SK-N-SH (cell line): ENCODE measurements at regions not wholly inside any gene's neighbourhood (a gene's known extent, or its start where the extent isn't known, plus 50 kb on each side); places are given as distances from the start of the nearest gene placed in this dataset.

Source experiments
- CTCF ChIA-PET: fragments of 300-600, 350-600 bp; formaldehyde crosslinking; extraction: SDS; loops from one replicate; lab custom pipeline; 2021; lab: Yijun Ruan, JAX
- POLR2A ChIA-PET: fragments of 350-600 bp; sonication (Branson Sonifier 250); formaldehyde crosslinking; extraction: SDS; loops from one replicate; lab custom pipeline; 2020; ENCODE audit warnings: antibody characterized with exemption, inconsistent platforms; lab: Yijun Ruan, JAX
- DNase-seq: peaks from one replicate; pipeline ENCODE4 v3.0.0; 2012
- H2AFZ ChIP-seq: fragments of 200-600 bp; sonication (generic); 2 replicates; pipeline ENCODE4 v1.8.1; 2016; ENCODE audit warnings: antibody characterized with exemption, mild to moderate bottlenecking, low read depth
- H3F3A ChIP-seq: fragments of 200-600 bp; sonication (generic); replicated peaks from 2 replicates; pipeline ENCODE3; 2016; ENCODE audit warnings: antibody characterized with exemption, mild to moderate bottlenecking; ENCODE audit not compliant: insufficient read depth
- H3K27ac ChIP-seq, 2 experiments: fragments of 200-500 bp in 1 of 2; fragments of 200-600 bp in 1 of 2; sonication (Bioruptor generic) in 1 of 2; sonication (generic), shearing (Covaris generic) in 1 of 2; 2 replicates each; pipeline versions ENCODE4 v1.5.1 to v1.6.1; 2014 to 2016; ENCODE audit warnings: low read depth in 2 of 2, inconsistent platforms in 1 of 2, low read length in 1 of 2, mild to moderate bottlenecking in 1 of 2, mixed read lengths in 1 of 2
- H3K27me3 ChIP-seq: fragments of 200-600 bp; sonication (generic), shearing (Covaris generic); 2 replicates; pipeline ENCODE4 v1.6.1; 2016; ENCODE audit warnings: mixed run types; ENCODE audit not compliant: insufficient read depth
- H3K36me3 ChIP-seq, 2 experiments: fragments of 200-500 bp in 1 of 2; fragments of 200-600 bp in 1 of 2; sonication (Bioruptor generic) in 1 of 2; sonication (generic) in 1 of 2; replicated peaks in 1 of 2; 2 replicates each; pipeline versions ENCODE3 to v1.5.1; 2014 to 2016; ENCODE audit warnings: low read length in 1 of 2, mild to moderate bottlenecking in 1 of 2; ENCODE audit not compliant: insufficient read depth in 2 of 2, control insufficient read depth in 1 of 2
- H3K4me1 ChIP-seq, 2 experiments: fragments of 200-500 bp in 1 of 2; fragments of 200-600 bp in 1 of 2; sonication (Bioruptor generic) in 1 of 2; sonication (generic), shearing (Covaris generic) in 1 of 2; 2 replicates each; pipeline versions ENCODE4 v1.5.1 to v1.6.1; 2014 to 2016; ENCODE audit warnings: low read depth in 1 of 2, low read length in 1 of 2, mixed run types in 1 of 2; ENCODE audit not compliant: insufficient read depth in 2 of 2, control insufficient read depth in 1 of 2
- H3K4me2 ChIP-seq: fragments of 200-600 bp; sonication (generic), shearing (Covaris generic); 2 replicates; pipeline ENCODE4 v1.6.1; 2017; ENCODE audit warnings: mixed run types
- H3K4me3 ChIP-seq, 2 experiments: fragments of 200-500 bp in 1 of 2; fragments of 200-600 bp in 1 of 2; sonication (Bioruptor generic) in 1 of 2; sonication (generic), shearing (Covaris generic) in 1 of 2; 2 replicates each; pipeline versions ENCODE4 v1.5.1 to v1.8.1; 2014 to 2016; ENCODE audit warnings: low read depth in 2 of 2, inconsistent platforms in 1 of 2, low read length in 1 of 2, mild to moderate bottlenecking in 1 of 2, mixed read lengths in 1 of 2, moderate library complexity in 1 of 2
- H3K79me2 ChIP-seq: fragments of 200-600 bp; sonication (generic); 2 replicates; pipeline ENCODE4 v1.8.1; 2017; ENCODE audit warnings: mild to moderate bottlenecking; ENCODE audit not compliant: insufficient read depth
- H3K9ac ChIP-seq: fragments of 200-600 bp; sonication (generic); 2 replicates; pipeline ENCODE4 v1.6.1; 2017; ENCODE audit warnings: mixed run types
- H3K9me2 ChIP-seq: fragments of 200-600 bp; sonication (generic); 2 replicates; pipeline ENCODE4 v1.6.1; 2017; ENCODE audit warnings: mixed run types
- H3K9me3 ChIP-seq: fragments of 200-600 bp; sonication (generic); 2 replicates; pipeline ENCODE4 v1.6.1; 2017; ENCODE audit warnings: mixed run types, mild to moderate bottlenecking, moderate library complexity
- H4K20me1 ChIP-seq: fragments of 200-600 bp; sonication (generic); 2 replicates; pipeline ENCODE4 v1.6.1; 2017; ENCODE audit warnings: mild to moderate bottlenecking, mixed run types; ENCODE audit not compliant: insufficient read depth
- ELF1 ChIP-seq: IDR thresholded peaks from 2 replicates; pipeline ENCODE4 v1.4.0; 2012
- FOSL2 ChIP-seq: IDR thresholded peaks from 2 replicates; pipeline ENCODE4 v1.4.0; 2012; ENCODE audit warnings: low read depth, mild to moderate bottlenecking, moderate library complexity, borderline replicate concordance
- GABPA ChIP-seq: IDR thresholded peaks from 2 replicates; pipeline ENCODE4 v1.4.0; 2012; ENCODE audit warnings: low read depth, mild to moderate bottlenecking
- JUND ChIP-seq: IDR thresholded peaks from 2 replicates; pipeline ENCODE4 v1.4.0; 2012
- MXI1 ChIP-seq: IDR thresholded peaks from 2 replicates; pipeline ENCODE4 v1.6.1; 2012; ENCODE audit warnings: mild to moderate bottlenecking, low read depth, low read length, improper control_type of control experiment
- NFIC ChIP-seq: IDR thresholded peaks from 2 replicates; pipeline ENCODE4 v1.4.0; 2012; ENCODE audit warnings: borderline replicate concordance
- RCOR1 ChIP-seq: fragments of 150-350 bp; IDR thresholded peaks from 2 replicates; pipeline ENCODE4 v1.6.1; 2017; ENCODE audit warnings: antibody characterized with exemption, low read length
- RXRA ChIP-seq: IDR thresholded peaks from 2 replicates; pipeline ENCODE4 v1.4.0; 2012; ENCODE audit warnings: low read depth, mild to moderate bottlenecking, borderline replicate concordance
- TAF1 ChIP-seq: IDR thresholded peaks from 2 replicates; pipeline ENCODE4 v1.6.1; 2012; ENCODE audit warnings: low read depth, mild to moderate bottlenecking, low read length, moderate library complexity, borderline replicate concordance
- TCF12 ChIP-seq: IDR thresholded peaks from 2 replicates; pipeline ENCODE4 v1.4.0; 2012
- TEAD4 ChIP-seq: IDR thresholded peaks from 2 replicates; pipeline ENCODE4 v1.4.0; 2012; ENCODE audit warnings: mild to moderate bottlenecking, borderline replicate concordance; ENCODE audit not compliant: insufficient read depth
- WGBS: methylation state at CpG from one replicate; pipeline ENCODE4 v1.1.6; 2017; ENCODE audit warnings: low lambda C conversion rate; 5-methylcytosine and 5-hydroxymethylcytosine counted together
- TF ChIP-seq, protein P1 (sequence below): IDR thresholded peaks from 2 replicates; pipeline ENCODE4; 2012
- TF ChIP-seq, protein P2 (sequence below): IDR thresholded peaks from 2 replicates; pipeline ENCODE4 v1.4.0; 2012; ENCODE audit warnings: low read depth, borderline replicate concordance

DNA sequence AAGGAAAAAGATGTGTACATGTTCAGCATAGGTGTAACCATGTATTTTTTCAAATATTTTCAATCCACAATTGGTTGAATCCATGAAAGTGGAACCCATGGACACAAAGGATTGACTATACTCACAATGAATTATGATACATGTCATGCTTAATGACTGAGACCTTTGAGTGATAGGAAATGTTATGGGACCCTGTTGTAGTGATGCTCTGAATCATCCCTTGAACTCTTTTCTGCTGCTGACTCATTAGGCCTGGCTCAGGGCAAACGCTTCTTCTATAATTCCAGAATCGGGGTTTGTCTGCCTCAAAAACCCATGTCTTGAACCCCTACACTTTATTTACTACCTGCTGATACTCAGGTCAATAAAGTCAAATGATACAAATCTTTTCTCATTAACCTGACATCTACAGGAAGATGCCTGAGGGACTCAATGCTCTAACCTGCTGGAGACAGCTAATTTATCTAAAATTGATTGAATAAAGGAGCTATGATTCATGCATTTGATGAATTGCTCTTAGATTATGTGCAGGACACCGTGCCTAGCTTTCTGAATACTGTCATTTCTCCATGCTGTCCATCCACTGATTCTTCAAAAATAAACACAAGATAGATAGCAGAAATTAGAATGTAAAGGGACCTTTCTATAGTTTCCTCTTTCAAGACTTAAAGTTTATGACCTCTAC, 260.1 kb downstream of the PRELID2 start:
- H2AFZ ChIP-seq: no peak overlapping the region
- ChIA-PET CTCF (no interaction called here), POLR2A (no interaction called here)
- no peak overlapping the region for H3K9ac ChIP-seq
- no peaks in the 10 kb centered on the region for H3K79me2 ChIP-seq
- H3K9me2 ChIP-seq: no peaks in the 10 kb centered on the region
- peaks cover 7% of the 10 kb centered on the region for H3F3A ChIP-seq
- H3K4me2 ChIP-seq: no peak overlapping the region
- H3K4me3 ChIP-seq: no peak overlapping the region
- 22% methylated on average over 3 of the region's 3 CpGs for WGBS
- H3K4me1 ChIP-seq: no peaks in the 10 kb centered on the region
- H4K20me1 ChIP-seq: no peaks in the 10 kb centered on the region
- H3K36me3 ChIP-seq: no peaks in the 10 kb centered on the region
- DNase-seq: no peak
- TF ChIP-seq ELF1 (no peak), TEAD4 (no peak), FOSL2 (peak; percentile 58), JUND (peak; percentile 38), RXRA (0 out of 2 replicates have a peak, but pooled peaks have one; percentile 18)
- TF ChIP-seq, protein P1, sequence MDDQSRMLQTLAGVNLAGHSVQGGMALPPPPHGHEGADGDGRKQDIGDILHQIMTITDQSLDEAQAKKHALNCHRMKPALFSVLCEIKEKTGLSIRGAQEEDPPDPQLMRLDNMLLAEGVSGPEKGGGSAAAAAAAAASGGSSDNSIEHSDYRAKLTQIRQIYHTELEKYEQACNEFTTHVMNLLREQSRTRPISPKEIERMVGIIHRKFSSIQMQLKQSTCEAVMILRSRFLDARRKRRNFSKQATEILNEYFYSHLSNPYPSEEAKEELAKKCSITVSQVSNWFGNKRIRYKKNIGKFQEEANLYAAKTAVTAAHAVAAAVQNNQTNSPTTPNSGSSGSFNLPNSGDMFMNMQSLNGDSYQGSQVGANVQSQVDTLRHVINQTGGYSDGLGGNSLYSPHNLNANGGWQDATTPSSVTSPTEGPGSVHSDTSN: peak; percentile 85
- no peaks in the 10 kb centered on the region for H3K27me3 ChIP-seq
- no peaks in the 10 kb centered on the region for H3K9me3 ChIP-seq
- H3K27ac ChIP-seq: no peak overlapping the region

DNA sequence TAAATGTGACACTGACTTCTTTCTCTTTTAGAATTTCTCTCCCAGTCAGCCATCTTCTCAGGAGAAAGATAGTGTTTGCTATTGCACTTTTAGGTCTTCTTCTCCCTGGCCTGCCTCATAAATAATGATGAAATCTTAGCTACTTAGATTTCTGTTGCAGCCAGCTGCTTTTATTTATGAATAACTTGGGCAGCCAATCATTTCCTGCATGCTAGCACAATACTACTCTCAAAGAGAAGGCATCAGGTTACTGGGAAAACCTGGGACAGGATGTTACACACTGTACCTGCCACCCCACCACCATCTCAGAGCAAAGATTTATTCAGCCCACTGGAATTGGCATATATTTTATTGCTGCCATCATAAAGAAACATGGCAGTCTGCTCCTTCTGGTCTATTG, 266.6 kb downstream of the PRELID2 start:
- Histone ChIP-seq H3K9ac (no peak overlapping the region), H3K4me1 (peaks cover 0 to 13% of the 10 kb centered on the region in 2 experiments; a peak in 1 of 4 replicates), H2AFZ (peak overlapping the region; percentile 13; the same call in 1 of the 2 replicates), H3K4me3 (no peak overlapping the region), H3K36me3 (no peaks in the 10 kb centered on the region), H3K27ac (peak overlapping the region; percentile 21 to 22; a peak in 2 of 4 replicates), H3F3A (peaks cover 3% of the 10 kb centered on the region)
- POLR2A ChIA-PET: interaction anchor here (0.6 kb wide), 1 partner anchor 490 kb away, joined by 4 read pairs; no protein-coding TSS in a partner anchor
- no peak for TF ChIP-seq GABPA
- TF ChIP-seq, protein P1: peak; percentile 63
- no peak for TF ChIP-seq RCOR1
- no peak for TF ChIP-seq TEAD4
- TF ChIP-seq, protein P2, sequence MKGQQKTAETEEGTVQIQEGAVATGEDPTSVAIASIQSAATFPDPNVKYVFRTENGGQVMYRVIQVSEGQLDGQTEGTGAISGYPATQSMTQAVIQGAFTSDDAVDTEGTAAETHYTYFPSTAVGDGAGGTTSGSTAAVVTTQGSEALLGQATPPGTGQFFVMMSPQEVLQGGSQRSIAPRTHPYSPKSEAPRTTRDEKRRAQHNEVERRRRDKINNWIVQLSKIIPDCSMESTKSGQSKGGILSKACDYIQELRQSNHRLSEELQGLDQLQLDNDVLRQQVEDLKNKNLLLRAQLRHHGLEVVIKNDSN: no peak
- TF ChIP-seq FOSL2: 0 out of 2 replicates have a peak, but pooled peaks have one; percentile 14
- TF ChIP-seq TCF12: peak; percentile 74
- TF ChIP-seq TAF1: no peak
- no peak for TF ChIP-seq NFIC
- TF ChIP-seq MXI1: no peak
- TF ChIP-seq, all 33 proteins: peak for 3
- no peaks in the 10 kb centered on the region for H3K9me2 ChIP-seq
- H3K4me2 ChIP-seq: no peak overlapping the region
- no peaks in the 10 kb centered on the region for H4K20me1 ChIP-seq
- CTCF ChIA-PET: no interaction called here
- no peaks in the 10 kb centered on the region for H3K79me2 ChIP-seq
- no peak for DNase-seq
- no peaks in the 10 kb centered on the region for H3K9me3 ChIP-seq
- no peaks in the 10 kb centered on the region for H3K27me3 ChIP-seq
